GM12872 (cell line): ENCODE measurements at regions not wholly inside any gene's neighbourhood (a gene's known extent, or its start where the extent isn't known, plus 50 kb on each side); places are given as distances from the start of the nearest gene placed in this dataset.

Experiments
- CTCF ChIP-seq: IDR thresholded peaks from 3 replicates; pipeline ENCODE4 v1.5.1; 2011; ENCODE audit warnings: low read depth, mild to moderate bottlenecking, low read length, moderate library complexity; ENCODE audit not compliant: insufficient read depth

- no peak for TF ChIP-seq CTCF
These were observed 188.0 kb upstream of the C21orf91 start for GRCh38 chr21:18007121-18007520.

- no peak for TF ChIP-seq CTCF
These were observed 187.5 kb upstream of the C21orf91 start for GRCh38 chr21:18006691-18007090.

- no peak for TF ChIP-seq CTCF
These were observed 183.2 kb upstream of the C21orf91 start for GRCh38 chr21:18002393-18002792.

- TF ChIP-seq CTCF, result no peak
These were observed 182.0 kb upstream of the C21orf91 start for GRCh38 chr21:18000981-18001686.

- TF ChIP-seq CTCF, result no peak
These were observed 170.6 kb upstream of the C21orf91 start for GRCh38 chr21:17989780-17990179.

- TF ChIP-seq CTCF, result no peak
These were observed 168.9 kb upstream of the C21orf91 start for GRCh38 chr21:17988102-17988437.

GRCh38 chr21:17987382-17988101 is 168.4 kb upstream of the C21orf91 start:
- TF ChIP-seq CTCF, result no peak
